IPS-18a (cell line): ENCODE measurements at regions not wholly inside any gene's neighbourhood (a gene's known extent, or its start where the extent isn't known, plus 50 kb on each side); places are given as distances from the start of the nearest gene placed in this dataset.

Source experiments
- H3K27ac ChIP-seq: one replicate; pipeline ENCODE4 v1.5.1; 2013; ENCODE audit warnings: low read length
- H3K27me3 ChIP-seq: one replicate; pipeline ENCODE4 v1.6.1; 2013; ENCODE audit warnings: mild to moderate bottlenecking, low read length; ENCODE audit not compliant: control insufficient read depth, insufficient read depth
- H3K36me3 ChIP-seq: one replicate; pipeline ENCODE4 v1.6.1; 2013; ENCODE audit warnings: low read depth, low read length; ENCODE audit not compliant: control insufficient read depth
- H3K4me1 ChIP-seq: one replicate; pipeline ENCODE4 v1.6.1; 2013; ENCODE audit warnings: low read depth, low read length; ENCODE audit not compliant: control insufficient read depth
- H3K4me3 ChIP-seq: one replicate; pipeline ENCODE4 v1.5.1; 2013; ENCODE audit warnings: low read length
- H3K9ac ChIP-seq: one replicate; pipeline ENCODE4 v1.6.1; 2013; ENCODE audit warnings: mild to moderate bottlenecking, low read length, moderate library complexity
- H3K9me3 ChIP-seq: one replicate; pipeline ENCODE4 v1.6.1; 2013; ENCODE audit warnings: low read depth, low read length; ENCODE audit not compliant: control insufficient read depth

DNA sequence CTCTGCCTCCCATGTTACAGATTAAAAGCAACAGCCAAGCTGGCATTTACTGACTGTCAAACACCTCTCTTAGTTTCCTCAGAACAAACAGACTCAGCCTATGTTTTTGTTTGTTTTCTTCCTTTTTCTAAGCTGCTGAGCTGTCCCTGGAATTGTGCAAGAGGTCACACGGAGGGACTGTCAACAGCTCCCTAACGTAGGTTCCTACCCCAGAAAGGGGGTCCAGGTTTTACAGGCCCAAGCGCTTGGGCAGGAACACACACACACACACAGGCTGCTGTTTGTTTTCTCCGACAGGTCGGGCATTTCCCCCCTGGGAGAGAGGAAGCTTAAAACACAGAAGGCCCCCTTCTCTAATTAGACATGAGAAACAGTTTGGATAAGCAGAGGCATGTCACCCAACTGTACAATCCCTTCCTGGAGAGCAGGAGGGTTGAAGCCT, 739.6 kb upstream of the TBX3 start:
- Histone ChIP-seq H3K9ac (no peak overlapping the region), H3K4me1 (no peaks in the 10 kb centered on the region), H3K36me3 (no peaks in the 10 kb centered on the region), H3K4me3 (no peak overlapping the region), H3K9me3 (no peaks in the 10 kb centered on the region), H3K27ac (no peak overlapping the region), H3K27me3 (no peaks in the 10 kb centered on the region)

DNA sequence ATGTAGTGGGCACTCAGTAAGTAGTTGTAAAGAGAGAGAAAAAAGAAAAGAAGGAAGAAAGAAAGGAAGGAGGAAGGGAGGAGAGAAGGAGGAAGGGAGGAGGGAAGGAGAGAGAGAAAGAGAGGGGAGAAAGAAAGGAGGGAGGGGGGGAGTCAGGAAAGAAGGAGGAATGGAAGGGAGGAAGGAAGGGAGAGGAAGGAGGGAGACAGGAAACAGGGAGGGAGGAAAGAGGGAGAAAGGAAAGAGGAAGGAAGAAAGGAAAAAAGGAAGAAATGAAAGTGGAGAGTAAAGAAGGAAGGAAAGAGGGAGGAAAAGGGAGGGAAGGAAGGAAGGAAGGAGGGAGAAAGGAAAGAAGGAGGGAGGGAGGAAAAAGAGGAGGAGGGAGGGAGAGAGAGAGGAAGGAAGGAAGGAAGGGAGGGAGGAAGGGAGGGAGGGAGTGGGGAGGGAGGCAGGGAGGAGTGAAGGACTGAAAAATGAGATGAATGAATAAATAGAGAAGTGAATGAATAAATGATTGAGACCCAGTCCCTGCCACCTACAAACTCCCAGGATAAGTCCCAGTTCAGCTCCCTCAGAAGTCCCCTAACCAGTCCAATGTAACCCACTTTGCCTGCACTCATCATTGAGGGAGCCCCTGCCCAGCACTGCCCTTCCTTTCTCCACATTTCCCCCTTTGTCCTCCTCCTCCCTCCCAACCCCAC, 739.0 kb upstream of the TBX3 start:
- Histone ChIP-seq H3K36me3 (no peaks in the 10 kb centered on the region), H3K4me1 (no peaks in the 10 kb centered on the region), H3K27me3 (no peaks in the 10 kb centered on the region), H3K4me3 (no peak overlapping the region), H3K9me3 (no peaks in the 10 kb centered on the region), H3K27ac (no peak overlapping the region), H3K9ac (no peak overlapping the region)

DNA sequence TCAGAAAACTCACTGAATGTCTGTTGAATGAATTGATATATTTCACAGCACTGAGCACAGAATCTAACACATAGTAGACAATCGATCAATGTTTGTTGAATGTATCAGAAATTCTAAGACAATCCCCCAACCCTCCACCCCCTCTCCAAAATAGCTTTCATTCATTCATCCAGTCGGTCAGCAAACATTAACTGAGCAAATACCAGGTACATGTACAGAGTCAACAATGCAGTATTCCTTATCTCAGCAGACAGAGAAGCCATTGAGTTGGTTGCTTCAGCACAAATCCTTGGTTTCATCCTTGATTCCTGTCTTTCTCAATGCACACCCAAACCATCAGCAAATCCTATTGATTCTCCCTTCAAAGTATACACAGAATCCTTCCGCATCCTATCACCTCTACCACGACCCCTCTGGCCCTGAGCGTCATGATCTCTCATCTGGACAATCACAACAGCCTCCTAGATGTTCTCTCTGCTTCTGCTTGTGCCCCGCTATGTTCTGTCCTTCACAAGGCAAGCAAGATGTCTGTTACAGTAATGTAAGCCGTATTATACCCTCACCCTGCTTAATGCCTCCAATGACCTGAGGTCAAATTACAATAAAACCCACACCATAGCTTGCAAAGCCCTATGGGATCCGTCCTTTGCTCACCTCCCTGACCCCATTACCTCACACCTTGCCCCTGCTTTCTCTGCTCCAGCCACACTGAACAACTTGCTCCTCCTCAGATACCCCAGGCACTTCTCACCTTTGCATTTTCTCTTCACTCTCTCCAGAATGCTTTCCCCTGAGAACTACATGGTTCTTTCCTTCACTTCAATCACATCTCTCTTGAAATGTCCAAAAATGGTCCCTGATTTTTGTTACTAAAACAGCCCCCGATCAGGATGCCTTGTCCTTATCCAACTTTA, 738.1 kb upstream of the TBX3 start:
- H3K9ac ChIP-seq: no peak overlapping the region
- no peaks in the 10 kb centered on the region for H3K4me1 ChIP-seq
- no peaks in the 10 kb centered on the region for H3K36me3 ChIP-seq
- no peaks in the 10 kb centered on the region for H3K9me3 ChIP-seq
- H3K27ac ChIP-seq: no peak overlapping the region
- H3K4me3 ChIP-seq: no peak overlapping the region
- H3K27me3 ChIP-seq: no peaks in the 10 kb centered on the region

DNA sequence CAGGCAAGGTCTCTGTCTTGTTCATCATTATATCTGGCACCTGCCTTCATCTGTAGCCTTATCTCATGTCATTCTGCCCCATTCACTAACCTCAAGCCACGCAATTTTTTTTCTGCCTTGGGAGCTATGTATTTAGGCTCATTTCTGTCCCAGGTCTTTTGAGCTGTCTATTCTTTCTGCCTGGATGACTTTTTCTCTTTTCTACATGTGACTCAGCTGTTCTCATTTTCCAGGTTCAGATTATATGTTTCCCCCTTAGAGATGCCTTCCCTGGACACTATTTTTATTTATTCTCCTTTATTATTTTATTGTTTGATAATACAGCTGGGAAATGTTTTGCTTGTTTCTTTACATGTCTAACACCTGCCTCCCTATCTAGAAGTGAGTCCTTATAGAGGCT, 737.4 kb upstream of the TBX3 start:
- Histone ChIP-seq H3K4me3 (no peak overlapping the region), H3K36me3 (no peaks in the 10 kb centered on the region), H3K9ac (no peak overlapping the region), H3K4me1 (no peaks in the 10 kb centered on the region), H3K27ac (no peak overlapping the region), H3K27me3 (no peaks in the 10 kb centered on the region), H3K9me3 (no peaks in the 10 kb centered on the region)

DNA sequence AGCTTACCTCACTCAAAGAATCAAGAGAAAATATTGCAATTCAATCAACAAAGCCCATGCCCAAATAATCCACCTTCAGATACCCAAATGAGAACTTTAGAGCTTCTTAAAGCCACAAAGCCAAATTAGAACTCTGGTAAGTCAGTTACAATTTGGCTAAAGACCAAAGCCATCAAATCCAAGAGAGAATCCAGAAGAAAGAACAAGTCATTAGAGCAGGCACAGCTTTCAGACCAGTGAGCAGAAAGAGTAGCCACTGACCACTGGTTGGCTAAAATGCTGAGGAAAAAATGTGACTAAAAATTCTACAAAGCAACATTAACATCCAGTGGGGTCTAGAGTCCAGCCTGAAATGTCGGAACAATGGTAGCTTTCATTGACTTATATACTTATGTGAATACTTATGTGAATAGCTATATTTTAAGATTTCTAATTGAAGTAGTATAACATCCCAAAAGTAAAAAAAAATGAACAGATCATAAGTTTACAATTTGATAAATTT, 735.2 kb upstream of the TBX3 start:
- no peak overlapping the region for H3K4me3 ChIP-seq
- H3K9me3 ChIP-seq: no peaks in the 10 kb centered on the region
- no peak overlapping the region for H3K27ac ChIP-seq
- H3K27me3 ChIP-seq: no peaks in the 10 kb centered on the region
- no peaks in the 10 kb centered on the region for H3K36me3 ChIP-seq
- H3K4me1 ChIP-seq: no peaks in the 10 kb centered on the region
- no peak overlapping the region for H3K9ac ChIP-seq

DNA sequence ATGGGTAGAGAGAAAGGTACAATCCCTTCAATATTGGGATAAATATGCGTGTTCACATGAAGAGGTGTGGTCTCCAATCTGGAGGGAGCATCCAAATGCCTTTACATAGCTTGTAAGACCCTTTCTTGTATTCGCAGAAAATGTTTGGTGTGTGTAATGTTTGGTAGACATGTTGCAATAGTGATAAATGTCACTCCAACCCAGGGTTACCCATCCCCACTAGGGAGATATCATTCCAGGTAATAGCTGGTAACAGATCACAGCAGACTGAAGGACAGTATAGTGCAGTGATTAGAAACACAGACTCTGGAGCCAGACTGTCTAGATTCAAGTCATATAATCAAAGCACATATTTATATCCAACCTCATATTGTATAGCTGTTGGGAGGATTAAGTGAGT, 733.6 kb upstream of the TBX3 start:
- H3K27me3 ChIP-seq: no peaks in the 10 kb centered on the region
- no peak overlapping the region for H3K9ac ChIP-seq
- H3K36me3 ChIP-seq: no peaks in the 10 kb centered on the region
- no peak overlapping the region for H3K27ac ChIP-seq
- H3K4me1 ChIP-seq: no peaks in the 10 kb centered on the region
- no peak overlapping the region for H3K4me3 ChIP-seq
- no peaks in the 10 kb centered on the region for H3K9me3 ChIP-seq

DNA sequence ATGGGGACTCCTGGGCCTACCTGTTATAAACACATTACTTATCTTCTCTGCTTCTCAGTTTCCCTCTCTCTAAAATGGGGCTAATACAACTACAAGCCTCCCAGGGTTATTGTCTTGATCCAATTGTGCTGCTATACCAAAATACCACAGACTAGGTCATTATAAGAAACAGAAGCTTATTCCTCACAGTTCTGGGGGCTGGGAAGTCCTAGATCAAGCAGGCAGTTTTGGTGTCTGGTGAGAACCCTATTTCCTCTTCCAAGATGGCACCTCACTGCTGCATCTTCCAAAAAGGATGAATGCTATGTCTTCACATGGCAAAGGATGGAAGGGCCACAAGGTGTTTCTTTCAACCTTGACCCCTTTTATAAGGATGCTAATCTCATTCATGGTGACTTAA, 732.9 kb upstream of the TBX3 start:
- no peaks in the 10 kb centered on the region for H3K36me3 ChIP-seq
- H3K27ac ChIP-seq: no peak overlapping the region
- H3K9me3 ChIP-seq: no peaks in the 10 kb centered on the region
- H3K9ac ChIP-seq: no peak overlapping the region
- H3K4me3 ChIP-seq: no peak overlapping the region
- H3K27me3 ChIP-seq: no peaks in the 10 kb centered on the region
- no peaks in the 10 kb centered on the region for H3K4me1 ChIP-seq

DNA sequence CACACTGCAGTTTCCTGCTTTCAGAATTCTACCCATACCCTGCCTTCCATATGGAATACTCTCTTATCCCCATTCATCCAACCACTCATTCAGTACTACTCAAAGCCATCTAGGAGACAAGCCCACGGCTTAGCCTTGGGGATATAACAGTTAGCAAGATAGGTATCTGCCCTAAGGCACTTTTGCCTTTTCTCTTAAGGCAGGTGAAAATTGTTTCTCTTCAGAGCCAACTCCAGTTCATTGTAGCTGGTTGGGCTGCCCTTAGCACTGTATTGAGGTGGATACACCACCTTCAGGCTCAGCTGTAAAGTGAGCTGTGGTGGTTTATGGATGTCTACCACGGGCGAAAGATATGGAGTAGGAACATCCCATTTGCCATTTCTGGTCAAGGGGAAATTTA, 729.7 kb upstream of the TBX3 start:
- H3K36me3 ChIP-seq: no peaks in the 10 kb centered on the region
- no peaks in the 10 kb centered on the region for H3K27me3 ChIP-seq
- peaks cover 8% of the 10 kb centered on the region for H3K4me1 ChIP-seq
- H3K4me3 ChIP-seq: no peak overlapping the region
- no peak overlapping the region for H3K27ac ChIP-seq
- H3K9ac ChIP-seq: no peak overlapping the region
- H3K9me3 ChIP-seq: no peaks in the 10 kb centered on the region

DNA sequence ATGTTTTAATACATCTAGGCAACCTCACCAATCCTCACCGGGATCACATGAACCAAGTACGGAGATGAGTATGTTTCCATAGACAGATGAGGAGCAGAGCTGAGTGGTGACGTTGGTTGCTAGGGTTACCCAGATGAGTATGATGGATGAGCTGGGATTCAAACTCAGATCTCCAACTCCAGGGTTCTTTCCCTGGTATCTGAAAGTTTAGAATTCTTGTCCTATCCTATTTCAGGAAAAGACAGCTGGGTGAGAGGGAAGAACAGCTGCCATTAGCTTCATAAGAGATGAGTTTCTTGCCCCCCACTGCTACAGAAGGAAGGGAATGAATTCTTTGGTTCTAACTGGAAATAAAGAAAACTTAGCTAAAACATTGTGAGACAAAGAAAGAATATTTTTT, 728.9 kb upstream of the TBX3 start:
- H3K27ac ChIP-seq: no peak overlapping the region
- no peak overlapping the region for H3K9ac ChIP-seq
- no peaks in the 10 kb centered on the region for H3K27me3 ChIP-seq
- no peaks in the 10 kb centered on the region for H3K9me3 ChIP-seq
- no peaks in the 10 kb centered on the region for H3K36me3 ChIP-seq
- H3K4me1 ChIP-seq: peaks cover 8% of the 10 kb centered on the region
- no peak overlapping the region for H3K4me3 ChIP-seq

DNA sequence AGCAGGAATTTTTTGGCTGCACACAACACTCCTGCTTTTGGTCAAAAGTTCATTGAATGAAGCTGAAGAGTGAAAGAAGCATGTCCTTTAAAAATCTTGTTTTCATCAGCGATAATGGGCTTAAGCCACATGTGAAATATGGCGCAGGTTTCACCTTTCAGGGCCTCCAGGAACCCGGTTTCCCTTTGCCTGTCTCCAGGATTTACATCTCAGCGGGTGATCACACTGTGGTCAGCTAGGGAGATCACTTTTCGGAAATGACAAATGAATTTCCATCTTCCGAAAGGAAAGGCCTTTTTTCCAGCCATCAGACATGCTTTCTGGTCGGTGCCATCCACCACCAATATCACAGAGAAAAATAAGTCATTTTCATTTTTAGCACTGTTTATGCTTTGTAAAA, 727.1 kb upstream of the TBX3 start:
- no peak overlapping the region for H3K4me3 ChIP-seq
- H3K36me3 ChIP-seq: no peaks in the 10 kb centered on the region
- peaks cover 8% of the 10 kb centered on the region for H3K4me1 ChIP-seq
- H3K27ac ChIP-seq: no peak overlapping the region
- no peak overlapping the region for H3K9ac ChIP-seq
- H3K27me3 ChIP-seq: no peaks in the 10 kb centered on the region
- H3K9me3 ChIP-seq: no peaks in the 10 kb centered on the region

DNA sequence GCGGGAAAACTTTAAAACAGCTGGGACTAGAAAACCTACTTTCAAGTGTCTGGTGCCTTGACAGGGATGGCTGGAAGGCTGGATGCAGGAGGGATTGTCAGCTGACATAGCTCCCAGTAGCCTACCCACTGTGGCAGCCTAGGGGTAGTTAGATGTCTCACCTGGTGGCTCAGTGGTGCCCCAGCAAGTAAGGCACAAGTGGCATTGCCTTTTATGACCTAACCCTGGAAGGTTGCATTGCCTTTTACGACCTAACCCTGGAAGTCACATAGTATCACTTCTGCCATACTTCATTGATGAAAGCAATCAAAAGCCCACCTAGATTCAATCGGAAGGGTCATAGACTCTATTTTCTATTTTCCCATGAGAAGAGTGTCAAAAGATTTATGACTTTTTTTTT, 724.7 kb upstream of the TBX3 start:
- no peaks in the 10 kb centered on the region for H3K36me3 ChIP-seq
- H3K9ac ChIP-seq: no peak overlapping the region
- no peak overlapping the region for H3K27ac ChIP-seq
- peaks cover 8% of the 10 kb centered on the region for H3K4me1 ChIP-seq
- no peaks in the 10 kb centered on the region for H3K9me3 ChIP-seq
- H3K4me3 ChIP-seq: no peak overlapping the region
- no peaks in the 10 kb centered on the region for H3K27me3 ChIP-seq
